GM21390 (cell line): ENCODE measurements at regions not wholly inside any gene's neighbourhood (a gene's known extent, or its start where the extent isn't known, plus 50 kb on each side); places are given as distances from the start of the nearest gene placed in this dataset.
"Not testable (repeated sequence)": the region's sequence is repeated elsewhere in the genome, so short reads cannot be mapped to it uniquely, and the experiment has no call there.

Source experiments
- ATAC-seq: cut with Tn5 transposase; IDR thresholded peaks from one replicate; pipeline ENCODE4 v1.9.1; 2021; ENCODE audit not compliant: unreplicated experiment

DNA sequence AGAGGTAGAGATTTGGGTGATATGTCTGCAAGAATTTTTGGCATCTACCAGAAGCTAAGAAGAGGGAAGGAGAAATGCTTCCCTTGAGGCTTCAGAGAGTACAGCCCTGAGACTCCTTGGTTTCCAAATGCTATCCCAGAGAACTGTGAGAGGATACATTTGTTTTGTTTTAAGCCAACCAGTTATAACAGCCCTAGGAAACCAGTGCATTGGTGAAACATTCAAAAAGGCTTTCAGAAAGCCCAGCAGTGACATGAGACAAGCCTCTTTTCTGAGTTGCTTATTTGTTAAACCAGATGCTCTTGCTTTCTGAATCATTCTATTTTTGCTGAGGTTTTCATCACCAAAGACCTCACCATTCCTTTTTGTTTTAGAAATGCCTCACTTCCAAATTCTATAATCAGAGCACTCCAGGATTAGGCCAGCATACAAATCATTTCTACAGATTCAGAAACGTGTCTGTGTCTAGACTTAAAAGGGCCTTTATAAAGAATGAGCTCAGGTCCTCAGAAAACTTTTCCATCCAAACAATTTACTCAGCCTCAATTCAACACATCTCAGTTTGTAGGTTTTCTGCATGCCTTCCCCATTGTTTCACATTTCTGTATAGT lies 1617.8 kb upstream of the FLRT2 start:
- ATAC-seq: no peak

DNA sequence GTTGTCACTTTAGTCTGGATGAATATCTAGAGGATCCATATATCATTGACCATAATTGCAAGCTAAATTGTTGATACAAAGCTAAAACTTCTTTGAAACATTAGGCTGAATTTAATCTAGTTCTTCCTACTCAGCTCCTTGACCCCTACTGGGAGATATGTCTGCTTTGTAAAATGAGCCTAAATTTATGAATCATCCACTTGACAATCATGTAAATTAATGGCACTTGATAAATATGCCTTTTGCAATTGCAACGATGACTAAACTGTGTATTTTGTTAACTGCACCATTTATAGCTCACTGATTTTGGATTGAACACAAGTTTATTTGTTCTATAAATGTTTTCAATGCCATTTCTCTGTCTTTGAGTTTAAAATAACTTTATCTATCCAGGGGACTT lies 1616.5 kb upstream of the FLRT2 start:
- ATAC-seq: no peak

DNA sequence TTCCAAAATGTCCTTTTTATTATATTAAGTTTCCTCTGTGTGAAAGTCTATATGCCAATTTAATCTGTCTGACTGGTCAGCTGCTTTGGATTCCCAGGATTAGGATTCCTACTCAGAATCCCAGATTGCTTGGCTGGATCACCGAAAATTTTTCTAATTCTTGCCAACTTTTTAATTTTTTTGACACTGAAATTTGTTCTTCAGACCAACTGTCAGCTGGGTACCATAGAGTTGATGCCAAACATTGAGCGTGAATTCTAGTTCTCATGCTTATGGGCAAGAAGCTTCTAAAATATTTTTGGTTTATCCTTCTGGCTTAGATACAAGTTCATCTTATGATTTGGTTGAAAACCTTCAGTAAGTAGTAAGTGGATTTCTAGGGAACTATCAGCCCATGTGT lies 1611.4 kb upstream of the FLRT2 start:
- ATAC-seq: no peak

DNA sequence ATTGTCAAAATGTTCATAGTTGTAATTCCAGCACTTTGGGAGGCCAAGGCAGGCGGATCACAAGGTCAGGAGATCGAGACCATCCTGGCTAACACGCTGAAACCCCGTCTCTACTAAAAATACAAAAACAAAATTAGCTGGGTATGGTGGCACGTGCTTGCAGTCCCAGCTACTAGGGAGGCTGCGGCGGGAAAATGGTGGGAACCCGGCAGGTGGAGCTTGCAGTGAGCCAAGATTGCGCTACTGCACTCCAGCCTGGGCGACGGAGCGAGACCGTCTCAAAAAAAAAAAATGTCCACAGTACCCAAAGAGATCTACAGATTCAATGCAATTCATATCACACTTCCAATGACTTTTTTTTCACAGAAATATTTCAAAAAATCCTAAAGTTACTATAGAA lies 1610.3 kb upstream of the FLRT2 start:
- ATAC-seq: not testable (repeated sequence)

DNA sequence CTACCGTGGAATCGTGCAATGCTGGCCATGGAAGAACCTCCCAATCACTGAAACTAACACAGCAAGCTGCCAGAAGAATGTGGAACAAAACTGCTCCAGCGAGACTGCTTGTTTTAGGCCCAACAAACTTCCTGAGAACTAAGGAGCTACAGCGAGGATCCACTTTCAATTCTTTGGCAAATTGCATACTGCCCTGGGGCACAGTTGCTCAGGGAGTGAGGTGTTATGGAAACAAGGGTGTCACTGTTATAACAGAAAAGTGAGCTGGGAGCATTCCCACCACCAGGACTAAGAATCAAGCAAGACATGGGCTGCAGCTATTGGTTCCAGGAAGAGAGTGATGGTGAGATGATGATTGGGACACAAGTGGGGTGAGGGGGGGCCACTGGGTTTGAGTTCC lies 1606.1 kb upstream of the FLRT2 start:
- no peak for ATAC-seq

DNA sequence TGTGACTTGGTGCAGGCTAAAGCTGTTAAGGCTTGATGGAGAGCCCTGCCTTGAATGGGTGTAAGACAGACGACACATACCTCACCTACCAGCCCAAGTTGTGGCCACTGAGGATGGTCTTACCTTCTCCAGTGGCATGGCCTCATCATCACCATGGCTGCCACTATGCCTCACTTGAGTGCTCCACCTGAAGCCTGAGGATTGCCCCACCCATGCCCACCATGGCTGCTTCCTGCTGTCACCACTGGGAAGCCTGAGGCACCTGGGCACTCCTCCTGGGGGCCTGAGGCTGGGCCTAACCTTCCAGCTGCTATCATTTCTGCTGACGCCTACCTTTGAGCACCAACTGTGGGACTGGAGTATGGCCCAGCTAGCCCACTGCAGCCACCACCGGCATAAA lies 1605.7 kb upstream of the FLRT2 start:
- ATAC-seq: no peak

DNA sequence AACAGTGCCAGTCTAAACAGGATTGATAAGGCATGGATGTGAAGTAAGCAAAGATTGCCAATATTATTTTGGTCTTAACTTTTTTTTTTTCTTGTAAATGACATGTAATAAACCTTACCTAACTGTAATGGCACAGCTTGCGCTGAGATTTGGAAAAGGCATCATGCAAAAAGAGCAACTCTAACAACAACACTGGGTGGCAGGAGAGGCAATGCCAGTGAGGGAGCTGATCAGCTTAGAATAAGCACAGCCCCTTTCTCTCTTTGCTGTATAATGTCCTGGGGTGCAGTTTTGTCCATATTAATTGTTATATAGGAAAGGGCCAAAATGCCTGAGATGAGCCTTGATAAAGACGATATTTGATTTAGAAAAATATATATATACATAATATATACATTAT lies 1589.7 kb upstream of the FLRT2 start:
- ATAC-seq: no peak

DNA sequence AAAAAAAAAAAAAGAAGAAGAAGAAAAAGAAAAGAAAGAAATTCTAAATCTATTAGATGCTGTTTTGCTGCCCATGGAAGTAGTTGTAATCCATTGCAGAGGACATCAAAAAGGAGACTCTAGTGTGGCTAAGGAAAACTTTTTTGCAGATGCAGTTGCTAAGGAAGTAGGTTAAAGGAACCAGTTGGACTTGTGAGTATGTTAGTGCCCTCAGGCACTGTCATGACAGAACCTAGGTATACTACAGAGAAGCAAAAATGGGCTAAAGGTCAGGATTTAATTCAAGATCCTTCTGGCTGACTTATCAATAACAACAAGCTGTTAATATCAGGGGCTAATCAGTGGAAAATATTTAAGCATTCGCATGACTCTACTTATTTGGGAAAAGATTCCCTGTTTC lies 1571.6 kb upstream of the FLRT2 start:
- ATAC-seq: no peak

DNA sequence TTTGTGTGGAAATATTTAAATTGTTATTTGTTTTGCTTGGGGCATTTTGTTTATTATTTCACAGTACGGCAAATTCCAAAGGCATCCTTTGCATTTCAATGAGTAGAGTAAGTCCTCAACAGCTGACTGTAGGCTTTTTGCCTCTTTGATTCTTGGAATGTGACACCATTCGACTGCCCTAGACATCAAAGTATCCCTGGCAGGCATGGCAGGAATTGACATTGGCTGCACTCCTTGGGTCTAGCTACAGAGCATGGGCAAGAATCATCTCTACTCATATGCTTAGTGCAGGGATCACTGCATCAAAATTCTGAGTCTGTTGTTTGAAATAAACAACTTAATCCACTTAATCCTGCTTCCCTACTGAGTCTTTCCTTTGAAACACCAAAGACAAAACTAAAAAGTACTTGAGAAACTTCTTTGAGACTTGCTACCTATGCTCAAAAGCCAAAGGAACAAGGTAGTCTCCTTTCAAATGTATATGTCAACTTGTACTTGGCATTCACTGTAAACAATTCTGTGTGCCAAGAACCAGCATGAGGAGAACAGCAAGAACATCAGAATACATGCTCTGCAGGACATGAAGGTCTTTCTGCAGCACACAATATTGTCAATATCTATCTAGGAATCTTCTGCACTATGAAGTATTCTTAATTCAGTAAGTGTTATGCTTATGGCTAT lies 1569.0 kb upstream of the FLRT2 start:
- no peak for ATAC-seq

DNA sequence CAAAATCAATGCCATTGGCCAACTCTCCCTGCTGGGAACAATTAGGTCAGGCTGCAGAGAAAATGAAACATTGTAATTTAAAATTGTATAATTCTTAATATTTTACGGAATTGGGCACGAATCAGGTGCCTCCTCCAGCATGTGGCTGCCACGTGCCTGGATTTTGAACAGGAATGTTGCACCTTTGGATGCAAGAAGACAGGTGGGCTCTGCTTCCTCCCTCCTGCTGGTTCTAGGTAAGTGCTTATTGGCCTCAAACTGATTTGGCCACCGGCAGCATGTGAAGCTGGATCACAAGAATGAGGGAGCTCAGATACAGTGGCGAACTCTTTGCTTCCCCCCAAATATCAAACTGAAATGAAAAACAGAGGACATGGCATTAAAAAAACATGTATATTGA lies 1559.9 kb upstream of the FLRT2 start:
- no peak for ATAC-seq

DNA sequence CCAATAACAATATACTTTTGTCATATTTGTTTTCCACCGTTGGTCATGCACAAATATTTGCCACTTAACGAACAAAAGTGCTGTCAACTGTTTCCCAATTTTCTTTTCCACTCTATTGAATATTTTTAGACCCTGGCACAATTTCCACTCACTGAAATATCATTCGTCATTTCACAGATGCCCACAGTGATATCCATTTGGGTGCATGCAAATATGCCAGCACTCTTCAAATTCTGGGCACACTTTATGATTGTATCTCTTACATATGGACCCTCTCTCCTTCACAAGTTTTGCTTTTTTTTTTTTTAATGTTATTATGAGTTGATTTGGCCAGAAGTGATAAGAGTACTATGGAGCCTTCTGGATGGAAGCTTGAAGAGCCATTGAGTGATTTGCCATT lies 1557.3 kb upstream of the FLRT2 start:
- no peak for ATAC-seq

DNA sequence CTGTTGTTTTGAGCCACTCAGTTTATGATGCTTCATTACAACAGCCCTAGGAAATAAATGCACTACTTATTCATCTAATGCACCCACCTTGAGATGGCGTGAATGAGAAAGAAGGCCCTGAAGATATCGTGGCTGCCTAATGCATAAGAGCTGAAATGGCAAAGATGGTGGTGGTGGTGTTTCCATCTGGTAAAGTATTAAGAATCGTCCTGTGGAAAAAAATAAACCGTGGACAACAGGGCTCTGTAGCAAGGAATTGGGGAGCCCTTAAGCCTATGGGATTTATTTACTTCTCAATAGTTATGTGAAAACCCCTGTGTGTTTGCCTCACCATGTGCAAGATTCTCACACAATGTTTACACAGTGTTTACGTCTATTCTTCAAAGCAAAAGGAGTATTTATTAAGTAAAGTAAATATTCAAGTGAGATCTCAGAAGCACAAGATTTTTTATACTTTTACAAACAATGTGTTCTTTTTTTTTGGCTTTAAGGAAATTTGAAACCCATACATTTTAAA lies 1555.2 kb upstream of the FLRT2 start:
- no peak for ATAC-seq

DNA sequence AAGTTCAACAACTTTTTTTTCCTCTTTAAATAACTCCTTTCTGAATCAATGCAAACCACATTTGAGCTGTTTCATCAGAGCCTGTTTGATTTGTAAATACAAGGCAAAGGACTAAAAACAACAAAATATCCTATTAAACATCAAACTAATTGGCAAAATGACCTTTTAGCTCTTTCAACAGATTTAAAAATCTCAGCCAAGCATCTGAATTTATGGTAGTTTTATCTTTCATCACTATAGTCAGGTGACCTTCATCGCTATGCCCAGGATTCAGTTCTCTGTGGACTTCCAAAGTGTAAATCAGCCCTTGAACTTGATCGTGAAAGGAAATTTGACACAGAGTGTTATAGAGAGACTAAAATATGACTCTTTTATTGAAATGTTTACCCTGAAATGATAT lies 1554.5 kb upstream of the FLRT2 start:
- ATAC-seq: no peak

DNA sequence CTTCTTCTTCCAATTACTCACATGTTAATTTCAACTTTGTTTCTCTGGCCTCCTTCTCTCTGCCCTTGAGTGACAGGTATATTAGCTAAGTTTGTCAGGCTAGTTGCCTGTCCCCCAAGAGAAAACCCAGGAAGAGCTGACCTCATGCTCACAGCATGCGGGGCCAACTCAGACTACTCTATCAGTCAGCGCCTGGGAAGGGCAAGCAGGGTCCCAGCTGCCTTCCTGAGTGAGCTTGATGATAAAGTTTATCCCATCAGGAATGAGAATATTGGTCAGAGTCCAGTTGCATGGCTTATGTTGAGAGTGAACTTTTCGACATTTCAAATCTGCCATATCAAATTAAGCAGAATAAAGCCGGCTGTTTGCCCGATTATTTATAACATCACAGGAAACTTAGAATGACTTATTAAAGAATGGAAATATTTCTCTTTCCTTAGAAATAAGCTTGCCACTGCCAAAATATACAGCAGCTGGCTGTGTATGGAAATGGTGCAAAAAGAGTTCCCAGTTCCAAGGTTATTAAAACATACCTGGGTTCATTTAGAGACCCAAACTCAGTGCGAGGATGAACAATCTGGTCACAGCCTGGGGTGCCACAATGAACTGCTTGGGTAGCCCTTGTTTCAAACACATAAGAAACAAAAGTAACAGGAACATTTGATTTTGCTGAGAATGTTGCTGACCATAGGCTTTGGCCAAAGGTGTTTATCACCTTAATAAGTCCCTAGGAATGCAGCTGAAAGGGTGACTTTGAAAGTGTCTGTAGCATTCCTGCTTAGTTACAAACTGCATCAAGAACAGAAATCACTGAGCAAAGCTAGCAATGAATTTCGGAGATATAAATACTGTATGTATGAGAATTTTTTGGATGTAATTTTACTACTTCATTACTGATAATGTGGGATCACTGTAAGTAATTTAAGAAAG lies 1553.8 kb upstream of the FLRT2 start:
- ATAC-seq: no peak

DNA sequence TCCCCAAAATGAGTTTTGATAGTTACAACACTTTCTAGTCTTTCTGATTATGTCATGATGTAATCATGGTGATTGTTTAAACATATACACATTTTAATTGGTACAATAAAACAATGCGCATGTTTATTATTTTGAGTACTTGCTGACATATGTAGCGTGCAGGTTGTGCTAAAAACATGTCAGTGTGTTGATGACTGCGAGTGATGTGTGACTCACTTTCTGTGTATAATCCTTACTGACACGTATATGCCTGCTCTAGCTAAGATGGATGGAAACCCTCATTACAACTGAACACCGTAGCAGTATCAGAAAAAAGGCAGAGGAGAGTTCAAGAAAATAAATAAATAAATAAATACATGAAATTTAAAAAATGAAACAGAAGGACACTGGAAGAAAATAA lies 1552.4 kb upstream of the FLRT2 start:
- no peak for ATAC-seq

DNA sequence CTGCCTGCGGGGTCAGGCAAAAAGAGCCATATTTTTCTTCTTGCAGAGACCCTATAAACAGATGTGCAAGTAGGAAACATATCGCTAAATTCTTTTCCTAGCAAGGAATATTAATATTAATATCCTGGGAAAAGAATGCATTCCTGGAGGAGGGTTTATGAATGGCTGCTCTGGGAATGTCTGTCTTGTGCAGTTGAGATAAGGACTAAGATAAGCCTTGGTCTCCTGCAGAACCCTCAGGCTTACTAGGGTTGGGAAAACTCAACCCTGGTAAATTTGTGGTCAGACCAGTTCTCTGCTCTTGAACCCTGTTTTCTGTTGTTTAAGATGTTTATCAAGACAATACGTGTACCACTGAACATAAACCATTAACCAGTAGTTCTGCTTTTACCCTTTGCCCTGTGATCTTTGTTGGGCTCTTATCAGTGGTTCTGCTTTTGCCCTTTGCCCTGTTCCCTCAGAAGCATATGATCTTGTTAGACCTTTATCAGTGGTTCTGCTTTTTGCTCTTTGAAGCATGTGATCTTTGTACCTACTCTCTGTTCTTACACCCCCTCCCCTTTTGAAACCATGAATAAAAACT lies 1548.2 kb upstream of the FLRT2 start:
- ATAC-seq: not testable (repeated sequence)

DNA sequence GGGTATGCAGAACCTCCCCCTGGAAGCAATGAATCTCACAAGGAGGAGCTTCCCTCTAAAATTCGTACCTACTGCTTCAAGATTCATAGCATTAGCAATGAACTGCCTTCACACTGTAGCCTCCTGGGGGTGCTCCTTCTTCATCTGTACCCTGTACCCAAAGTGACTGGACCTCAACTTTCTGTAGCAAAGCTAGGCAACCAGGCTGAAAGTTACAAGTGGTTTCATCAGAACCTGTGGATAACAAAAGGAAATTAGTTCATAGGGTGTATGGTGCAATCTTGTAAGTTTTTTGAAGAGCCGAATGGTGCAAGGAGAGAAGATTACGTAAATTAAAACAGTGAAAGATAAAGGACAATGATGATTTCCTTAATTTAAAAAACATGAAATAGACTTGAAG lies 1541.7 kb upstream of the FLRT2 start:
- ATAC-seq: no peak

DNA sequence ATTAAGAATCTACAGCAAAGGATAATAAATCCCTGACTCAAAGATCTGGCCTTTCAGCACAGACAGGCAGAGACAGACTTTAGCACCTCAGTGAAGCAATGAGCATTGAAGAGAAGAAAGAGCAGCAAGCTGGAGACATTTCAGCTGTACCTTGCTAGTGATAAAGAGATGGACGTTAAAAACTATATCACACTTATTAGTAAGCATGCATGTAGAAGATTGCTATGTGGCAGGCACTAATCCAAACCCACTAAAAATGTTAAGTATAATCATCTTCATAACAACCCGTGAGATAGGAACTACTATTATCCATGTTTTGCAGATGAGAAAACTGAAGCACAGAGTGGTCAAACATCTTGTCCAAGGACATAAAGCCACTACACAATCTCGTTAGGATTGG lies 1538.3 kb upstream of the FLRT2 start:
- ATAC-seq: no peak

DNA sequence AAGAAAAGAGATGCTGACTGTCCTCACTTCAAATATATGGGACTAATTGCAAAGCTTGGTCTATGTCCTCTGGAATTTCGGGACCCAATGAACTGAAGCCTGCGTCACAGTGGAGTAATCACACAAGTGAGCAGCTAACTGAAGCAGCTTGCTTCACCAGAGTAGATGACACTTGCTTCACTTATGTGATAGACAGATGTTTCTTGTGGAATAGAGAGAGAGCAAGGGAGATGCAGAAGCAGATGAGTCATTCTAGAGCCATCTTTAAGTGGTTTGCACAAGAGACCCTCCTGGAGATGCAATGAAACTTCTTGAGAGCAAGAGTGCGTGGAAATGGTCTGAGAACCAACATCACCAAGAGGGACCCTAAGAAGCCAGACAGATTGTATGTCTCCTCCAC lies 1537.1 kb upstream of the FLRT2 start:
- ATAC-seq: no peak

DNA sequence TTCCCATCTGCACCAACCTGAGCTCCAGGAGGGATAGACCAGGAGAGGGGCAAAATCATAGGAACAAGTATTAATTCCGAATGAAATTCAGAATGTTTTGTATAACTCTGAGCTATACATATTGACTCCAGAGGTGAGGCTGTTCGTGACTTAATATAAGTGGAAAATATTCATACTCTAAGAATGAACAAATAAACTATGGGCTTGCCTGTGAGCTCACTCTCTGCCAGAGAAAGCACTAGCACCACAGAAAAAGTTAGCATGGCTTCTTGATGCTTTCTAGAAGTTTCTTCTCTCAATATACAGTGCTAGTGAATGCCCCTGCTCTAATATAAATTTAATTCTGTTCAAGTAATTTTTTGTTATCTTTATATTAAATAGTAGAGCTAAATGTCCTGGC lies 1536.4 kb upstream of the FLRT2 start:
- ATAC-seq: no peak

DNA sequence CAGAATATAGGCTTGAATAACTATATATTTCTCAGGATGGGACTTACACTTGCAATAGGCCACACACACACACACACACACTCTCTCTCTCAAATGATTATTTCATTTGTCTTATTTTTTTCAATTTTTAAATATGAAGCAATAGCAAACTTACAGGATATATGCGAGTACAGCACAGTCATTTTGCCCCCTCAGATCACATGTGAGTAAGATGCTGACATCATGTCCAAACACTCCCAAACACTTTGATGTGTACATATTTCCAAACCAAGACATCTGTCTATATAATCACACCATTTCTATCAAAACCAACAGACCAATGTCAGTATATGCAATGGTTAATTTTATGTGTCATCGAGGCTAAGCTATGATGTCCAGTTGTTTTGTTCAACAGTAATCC lies 1535.9 kb upstream of the FLRT2 start:
- ATAC-seq: no peak

DNA sequence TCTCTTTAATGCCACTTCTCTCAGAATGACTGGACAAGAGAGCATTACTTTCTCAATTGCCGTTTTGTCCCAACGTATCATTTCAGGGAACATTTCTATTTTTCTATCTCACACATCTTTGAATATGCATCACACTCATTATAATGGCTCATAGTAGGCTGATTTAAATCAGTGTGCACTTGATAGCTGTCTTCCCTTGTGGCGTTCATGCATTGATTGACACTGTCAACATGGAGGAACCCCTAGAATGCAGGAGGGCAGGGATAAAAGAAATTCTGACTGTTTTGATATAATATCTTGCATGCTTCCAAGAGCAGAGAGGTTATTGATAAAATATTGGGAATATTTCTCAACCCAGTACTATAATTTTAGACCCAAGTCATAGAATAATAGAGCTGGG lies 1528.9 kb upstream of the FLRT2 start:
- ATAC-seq: no peak
